Activated CD4-positive, alpha-beta T cell treated with anti-CD3 and anti-CD28 coated beads for 1 hour (primary cell): ENCODE measurements at regions not wholly inside any gene's neighbourhood (a gene's known extent, or its start where the extent isn't known, plus 50 kb on each side); places are given as distances from the start of the nearest gene placed in this dataset.

Experiments used
- DNase-seq: peaks from one replicate; pipeline ENCODE4 v3.0.0-alpha.2; 2020

- no peak for DNase-seq
Observed at GRCh38 chr10:14468023-14468441, 137.3 kb upstream of the FRMD4A start.

- no peak for DNase-seq
Observed at GRCh38 chr10:14466257-14466656, 135.5 kb upstream of the FRMD4A start.

DNA sequence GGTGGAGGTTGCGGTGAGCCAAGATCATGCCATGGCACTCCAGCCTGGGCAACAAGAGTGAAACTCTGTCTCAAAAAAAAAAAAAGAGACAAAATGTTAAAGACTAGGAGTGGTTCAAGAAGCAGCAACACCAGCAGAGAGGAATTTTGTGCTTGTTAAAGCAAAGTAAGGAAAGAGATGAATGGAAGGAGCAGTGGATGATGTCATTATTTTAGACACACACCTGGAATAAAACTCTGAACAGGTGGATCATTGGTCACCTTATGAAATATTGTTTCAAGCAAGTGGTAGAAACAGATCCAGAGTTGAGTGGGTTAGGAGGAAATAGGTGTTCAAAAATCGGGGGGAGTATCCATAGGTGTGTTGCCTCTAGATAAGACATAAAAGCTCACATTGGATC is 129.7 kb upstream of the FRMD4A start:
- no peak for DNase-seq

GRCh38 chr10:14459665-14460064 is 128.9 kb upstream of the FRMD4A start:
- DNase-seq = no peak

- no peak for DNase-seq
Observed at GRCh38 chr10:14456870-14457266, 126.1 kb upstream of the FRMD4A start.

DNA sequence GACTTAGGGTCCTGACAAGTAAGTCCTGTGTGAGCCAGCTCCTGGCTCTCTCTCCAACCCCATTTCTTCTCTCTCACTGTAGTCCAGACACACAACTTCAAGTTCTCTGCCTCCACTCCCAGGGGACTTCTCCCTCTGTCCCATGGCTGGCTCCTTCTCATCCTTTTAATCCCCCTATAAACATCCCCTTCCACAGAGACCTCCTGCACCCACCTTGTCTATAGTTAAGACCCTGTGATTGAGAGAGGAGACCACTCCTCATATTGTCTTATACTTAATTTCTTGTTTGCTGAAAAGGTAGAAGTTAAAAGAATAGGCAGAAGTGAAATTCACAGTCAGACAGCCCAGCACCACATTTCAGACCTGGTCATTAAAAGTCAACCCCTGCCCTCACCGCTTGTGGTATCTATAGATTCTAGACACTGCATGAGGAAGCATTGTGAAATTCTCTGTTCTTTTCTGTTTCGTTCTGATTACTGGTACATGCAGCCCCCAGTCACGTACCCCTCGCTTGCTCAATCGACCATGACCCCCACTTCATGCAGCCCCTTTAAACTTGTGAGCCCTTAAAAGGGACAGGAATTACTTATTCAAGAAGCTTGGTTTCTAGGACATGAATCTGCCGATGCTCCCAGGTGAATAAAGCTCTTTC is 125.6 kb upstream of the FRMD4A start:
- no peak for DNase-seq

DNA sequence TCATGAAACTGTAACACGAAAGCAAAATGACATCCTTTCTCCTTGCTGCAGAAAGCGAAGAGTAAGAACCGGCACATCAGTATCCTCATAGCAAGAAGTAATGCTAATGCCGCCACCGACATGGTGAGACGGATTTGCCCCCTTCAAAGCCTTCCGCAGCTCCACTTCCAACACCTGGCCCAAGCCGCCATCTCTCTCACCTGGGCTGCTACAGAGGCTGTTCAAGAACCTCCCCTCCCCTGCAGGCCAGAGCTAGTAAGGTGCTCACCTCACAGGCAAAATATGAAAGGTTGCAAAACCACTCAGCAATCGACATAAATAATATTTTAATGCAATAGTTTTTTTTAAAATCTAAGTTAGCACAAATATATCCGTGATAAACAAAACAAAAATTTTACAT is 123.9 kb upstream of the FRMD4A start:
- no peak for DNase-seq

- no peak for DNase-seq
Observed at GRCh38 chr10:14454206-14454605, 123.5 kb upstream of the FRMD4A start.

DNA sequence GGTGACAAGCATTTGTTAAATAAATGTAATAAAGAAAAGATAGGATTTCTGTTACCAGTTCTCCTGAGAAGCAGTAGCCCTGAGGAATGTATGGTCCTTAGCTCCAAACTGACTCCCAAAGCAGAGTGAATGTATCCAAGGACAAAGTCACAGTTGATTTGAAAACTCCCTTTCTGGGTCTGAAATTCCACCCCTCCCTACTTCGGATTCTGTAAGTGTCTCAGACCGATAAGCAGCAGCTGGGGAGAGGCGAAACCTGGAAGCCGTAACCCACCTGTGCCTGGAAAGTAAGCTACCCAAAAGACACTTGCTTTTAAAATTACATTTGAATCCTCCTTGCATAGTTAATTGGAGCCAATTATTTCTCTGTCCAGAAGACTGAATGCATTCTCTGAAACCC is 122.9 kb upstream of the FRMD4A start:
- DNase-seq = no peak

DNA sequence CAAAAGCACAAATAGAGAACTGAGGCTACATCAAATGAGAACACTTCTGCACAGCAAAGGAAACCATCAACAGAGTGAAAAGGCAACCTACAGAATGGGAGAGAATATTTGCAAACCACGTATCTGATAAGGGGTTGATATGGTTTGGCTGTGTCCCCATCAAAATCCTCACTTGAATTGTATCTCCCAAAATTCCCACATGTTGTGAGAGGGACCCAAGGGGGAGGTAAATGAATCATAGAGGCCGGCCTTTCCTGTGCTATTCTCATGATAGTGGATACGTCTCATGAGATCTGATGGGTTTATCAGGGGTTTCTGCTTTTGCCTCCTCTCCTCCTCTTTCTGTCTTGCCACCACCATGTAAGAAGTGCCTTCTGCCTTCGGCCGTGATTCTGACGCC is 120.6 kb upstream of the FRMD4A start:
- DNase-seq = no peak

- no peak for DNase-seq
Observed at GRCh38 chr10:14450041-14450491, 119.3 kb upstream of the FRMD4A start.

- DNase-seq = no peak
Observed at GRCh38 chr10:14449293-14449815, 118.6 kb upstream of the FRMD4A start.

DNA sequence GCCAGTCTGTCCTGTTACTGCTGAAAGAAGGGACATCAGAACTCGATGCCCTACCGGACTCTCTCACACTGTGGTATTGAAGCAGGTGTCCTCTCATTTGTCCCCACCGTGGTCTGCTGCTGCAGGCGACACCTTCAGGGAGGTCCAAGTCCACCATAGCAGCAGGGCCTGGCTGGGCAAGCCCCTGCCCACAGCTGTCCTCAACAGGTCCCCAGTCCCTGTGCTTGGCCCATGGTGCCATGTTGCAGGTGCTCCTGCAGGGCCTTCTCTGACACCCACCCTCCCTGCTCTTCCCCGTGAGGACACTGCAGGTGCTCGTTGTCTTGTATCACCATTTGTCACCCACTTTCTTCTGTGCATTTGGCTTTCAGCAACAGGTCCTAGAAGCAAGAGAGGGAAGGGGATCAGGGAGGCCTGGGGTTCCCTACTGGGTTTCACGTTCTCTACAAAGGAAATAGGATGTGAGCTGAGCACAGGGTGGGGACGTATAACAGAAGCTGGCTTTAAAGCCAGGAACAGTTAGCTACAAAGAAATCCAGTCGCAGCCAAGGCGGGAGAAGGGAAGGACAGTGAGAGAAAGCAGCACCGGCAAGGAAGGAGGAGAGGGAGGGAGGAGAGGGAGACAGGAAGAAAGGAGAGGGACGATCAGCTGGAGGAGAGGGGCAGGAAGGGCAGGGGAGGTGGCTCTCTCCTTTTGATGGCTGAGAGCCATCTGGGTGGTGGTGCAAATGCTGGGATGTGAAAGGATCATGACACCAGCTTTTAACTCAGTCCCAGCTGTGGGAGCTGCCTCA is 117.7 kb upstream of the FRMD4A start:
- DNase-seq = no peak

GRCh38 chr10:14447094-14447839 is 116.5 kb upstream of the FRMD4A start:
- DNase-seq = no peak

DNA sequence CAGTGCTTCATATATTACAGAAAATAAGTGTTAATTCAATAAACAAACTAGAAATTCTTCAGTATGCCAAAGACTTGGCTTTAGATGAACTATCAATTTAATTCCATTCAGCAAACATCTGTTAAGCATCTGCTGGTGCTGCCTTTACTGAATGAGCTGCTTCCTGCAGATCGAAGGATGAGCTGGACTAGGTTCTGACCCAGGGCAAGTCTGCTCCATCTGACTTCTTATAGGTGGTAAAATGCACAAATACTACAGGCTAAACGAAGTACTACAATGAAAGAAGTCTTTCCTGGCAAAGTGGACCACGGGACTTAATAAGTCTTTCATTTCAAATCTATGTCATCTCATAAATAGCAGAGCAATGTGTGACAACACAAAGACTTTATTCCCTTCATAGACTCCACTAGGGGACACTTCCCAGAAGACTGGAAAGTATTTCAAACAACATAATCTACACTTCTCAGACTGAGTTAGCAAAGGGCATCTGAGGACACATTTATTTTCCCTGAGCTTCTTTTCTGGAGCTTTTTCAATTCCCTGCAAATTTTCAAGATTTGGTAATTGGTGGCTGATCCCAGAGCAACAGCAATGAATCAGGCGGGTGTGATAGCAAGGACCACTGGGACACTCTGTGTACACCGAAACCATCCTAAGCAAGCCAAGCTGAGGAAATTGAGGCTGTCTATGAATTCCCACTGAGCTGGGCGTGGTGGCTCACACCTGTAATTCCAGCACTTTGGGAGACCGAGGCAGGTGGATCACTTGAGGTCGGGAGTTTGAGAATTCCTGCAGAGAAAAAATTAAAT is 108.9 kb upstream of the FRMD4A start:
- DNase-seq = no peak

GRCh38 chr10:14438576-14438975 is 107.9 kb upstream of the FRMD4A start:
- no peak for DNase-seq

- DNase-seq = no peak
Observed at GRCh38 chr10:14438057-14438456, 107.3 kb upstream of the FRMD4A start.

DNA sequence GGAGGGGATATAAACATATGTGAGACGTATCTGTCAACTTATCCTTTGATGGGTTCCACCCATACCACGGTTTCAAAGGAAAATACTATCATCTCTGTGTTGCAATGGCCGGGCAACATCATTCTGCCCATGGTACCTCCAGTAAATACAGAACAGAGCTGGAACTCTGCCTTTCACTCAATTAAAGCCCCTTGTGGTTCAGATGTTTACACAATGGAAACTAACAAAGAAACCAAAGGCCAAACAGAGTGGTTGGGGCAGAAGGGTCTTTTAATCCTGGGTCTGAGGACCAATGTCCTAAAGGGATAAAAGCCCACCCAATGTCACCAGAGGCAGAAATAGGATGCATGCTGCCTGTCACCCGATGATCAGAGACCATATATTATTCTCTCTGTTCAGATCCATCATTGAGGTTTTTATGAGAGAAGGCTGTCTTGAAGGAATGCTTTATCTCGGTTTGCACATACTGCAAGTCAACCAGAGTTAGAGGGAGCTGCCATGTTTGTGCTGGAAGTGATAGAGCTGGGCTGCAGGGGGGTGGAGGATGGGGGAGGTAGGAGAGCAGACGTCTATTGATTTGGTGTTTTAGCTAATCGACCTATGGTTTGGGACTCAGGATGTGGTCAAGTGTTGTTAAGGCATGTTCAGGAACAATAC is 105.4 kb upstream of the FRMD4A start:
- DNase-seq = no peak

DNA sequence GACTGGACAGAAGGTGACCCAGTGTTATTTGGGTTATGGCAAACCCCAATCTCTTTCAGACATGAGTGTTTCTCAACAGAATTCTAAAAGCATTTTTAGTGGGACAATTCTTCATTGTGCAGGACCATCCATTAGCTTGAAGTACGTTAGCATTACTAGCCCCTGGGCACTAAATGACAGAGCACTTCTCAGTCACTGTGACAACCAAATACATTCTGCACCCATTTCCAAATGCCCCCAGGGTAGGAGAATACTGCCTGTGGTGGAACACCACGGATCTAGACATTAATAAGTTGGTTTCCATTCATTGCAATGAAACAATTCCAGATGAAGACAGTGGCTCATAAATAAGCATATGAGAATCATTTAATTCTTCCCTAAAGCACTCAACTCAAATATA is 102.4 kb upstream of the FRMD4A start:
- no peak for DNase-seq

DNA sequence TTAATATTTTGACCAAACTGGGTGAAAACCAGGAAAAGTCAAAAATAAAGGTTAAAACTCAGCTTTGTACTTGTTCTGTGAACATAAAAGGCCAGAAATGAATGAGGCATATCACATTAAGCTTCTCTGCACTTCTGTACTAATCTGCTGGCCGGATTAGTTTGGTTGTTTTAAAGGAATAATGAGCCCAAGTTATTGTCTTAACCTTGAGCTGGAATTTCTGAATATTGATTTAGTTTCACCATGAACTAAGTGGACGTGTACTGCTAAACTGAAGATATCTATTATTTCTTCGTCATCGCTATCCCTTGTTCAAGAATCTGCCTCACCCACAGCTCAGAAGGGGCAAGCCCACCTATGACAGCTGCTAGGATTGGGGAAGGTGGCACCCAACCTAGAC is 101.1 kb upstream of the FRMD4A start:
- no peak for DNase-seq

DNA sequence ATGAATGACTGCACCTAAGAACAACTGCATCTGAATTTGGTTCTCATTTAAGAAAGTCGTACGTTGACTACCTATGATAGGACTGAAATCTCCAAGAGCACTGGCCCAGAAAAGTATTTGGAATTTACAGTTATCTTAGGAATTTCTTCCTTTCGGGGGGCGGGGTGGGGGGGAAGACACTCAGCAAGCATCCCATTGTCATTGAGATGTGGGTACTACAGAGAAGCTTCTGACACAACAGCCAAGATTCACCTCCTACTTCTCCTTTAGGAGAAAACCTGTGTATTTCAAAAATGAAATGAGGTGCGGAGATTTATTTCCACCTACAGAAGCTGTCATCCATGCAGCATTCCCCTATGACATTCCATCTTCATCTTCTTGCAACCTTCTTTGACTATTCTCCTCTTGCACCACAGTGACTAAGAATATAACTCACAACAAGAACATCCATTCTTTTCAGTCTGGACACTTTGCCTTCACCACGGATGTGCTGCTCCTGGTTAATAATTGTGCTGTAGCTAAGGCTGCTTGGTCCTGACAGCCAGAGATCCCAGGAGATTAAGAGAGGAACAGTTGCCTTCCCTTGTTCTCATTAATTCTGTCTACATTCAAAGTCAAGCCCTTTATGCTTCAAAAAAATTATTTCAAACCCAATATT is 98.4 kb upstream of the FRMD4A start:
- no peak for DNase-seq

DNA sequence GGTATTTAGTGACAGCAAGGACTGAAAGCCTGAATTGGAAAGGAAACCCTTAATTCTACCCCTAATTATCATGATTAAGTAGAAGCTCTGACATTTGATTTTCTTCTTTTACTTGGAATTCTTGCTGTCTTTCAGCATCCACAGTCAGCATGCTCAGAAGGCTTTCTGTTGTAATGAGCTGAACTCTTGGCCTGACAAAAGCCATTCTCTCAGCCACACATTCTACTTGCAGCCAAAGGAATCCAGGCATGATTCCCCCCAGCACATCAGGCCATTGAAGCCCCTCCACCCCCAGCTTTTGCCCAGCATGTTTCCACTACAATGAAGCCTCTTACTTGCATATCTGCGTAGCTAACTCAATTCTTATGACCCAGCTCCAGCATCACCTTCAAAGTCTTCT is 94.3 kb upstream of the FRMD4A start:
- no peak for DNase-seq
